GM19467 (cell line): ENCODE measurements at regions not wholly inside any gene's neighbourhood (a gene's known extent, or its start where the extent isn't known, plus 50 kb on each side); places are given as distances from the start of the nearest gene placed in this dataset.

ENCODE experiments used
- ATAC-seq: cut with Tn5 transposase; IDR thresholded peaks from one replicate; pipeline ENCODE4 v1.9.1; 2021; ENCODE audit warnings: mild to moderate bottlenecking, moderate library complexity; ENCODE audit not compliant: unreplicated experiment

DNA sequence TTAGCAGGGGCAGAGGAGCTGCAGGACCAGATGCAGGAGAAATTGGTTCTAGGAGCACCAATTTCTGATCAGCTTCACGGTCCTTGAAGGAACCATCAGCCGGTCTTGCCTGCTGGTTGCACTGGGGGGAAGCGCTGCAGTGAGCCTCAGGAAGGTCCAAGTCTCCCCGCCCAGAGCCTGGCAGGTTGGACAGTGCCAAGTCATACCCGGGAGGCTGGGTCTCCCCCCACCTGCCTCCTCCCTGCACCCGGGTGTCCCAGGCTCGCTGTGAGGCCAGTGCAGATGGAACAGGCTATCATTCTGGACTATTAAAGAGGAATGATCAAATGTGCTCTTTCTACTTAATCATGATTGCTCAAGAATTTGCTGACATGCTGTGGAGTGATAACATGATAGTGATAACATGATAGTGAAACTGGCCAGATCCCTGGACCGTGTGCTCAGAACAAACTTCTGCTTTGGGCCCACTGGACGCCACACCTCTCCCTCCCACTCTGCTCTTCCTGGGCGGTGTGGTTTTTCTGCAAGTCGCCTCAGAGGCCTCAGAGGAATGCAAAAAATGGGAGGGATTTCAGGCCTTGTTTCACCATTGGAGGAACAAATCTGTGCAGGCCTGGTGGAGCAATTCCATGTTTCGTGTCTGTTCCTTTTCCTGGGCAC lies 236.0 kb downstream of the IRF8 start:
- no peak for ATAC-seq

GRCh38 chr16:86137359-86137758 lies 238.4 kb downstream of the IRF8 start:
- ATAC-seq: no peak

- ATAC-seq: no peak
Observed at GRCh38 chr16:86138121-86139085, 239.4 kb downstream of the IRF8 start.

DNA sequence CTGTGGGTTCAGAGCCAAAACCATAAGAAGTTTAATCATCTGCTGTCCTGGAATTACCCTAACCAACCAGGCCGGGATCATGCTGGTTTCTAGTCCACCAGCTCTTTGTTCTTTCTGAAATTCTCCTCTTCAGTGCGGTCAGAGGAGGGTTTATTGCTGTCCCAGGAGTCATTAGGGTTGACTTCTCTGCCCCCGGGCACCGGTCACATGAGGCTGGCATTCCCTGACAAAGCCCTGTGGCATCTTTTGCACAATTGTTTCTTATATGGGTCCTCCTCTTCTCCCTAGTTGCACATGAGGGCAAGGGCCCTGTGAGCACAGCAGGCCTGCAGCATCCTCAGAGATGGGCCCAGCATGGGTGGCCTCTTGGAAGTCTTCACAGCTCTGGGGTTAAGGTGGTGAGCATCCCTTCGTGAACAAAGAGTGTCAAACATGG lies 243.9 kb downstream of the IRF8 start:
- no peak for ATAC-seq

DNA sequence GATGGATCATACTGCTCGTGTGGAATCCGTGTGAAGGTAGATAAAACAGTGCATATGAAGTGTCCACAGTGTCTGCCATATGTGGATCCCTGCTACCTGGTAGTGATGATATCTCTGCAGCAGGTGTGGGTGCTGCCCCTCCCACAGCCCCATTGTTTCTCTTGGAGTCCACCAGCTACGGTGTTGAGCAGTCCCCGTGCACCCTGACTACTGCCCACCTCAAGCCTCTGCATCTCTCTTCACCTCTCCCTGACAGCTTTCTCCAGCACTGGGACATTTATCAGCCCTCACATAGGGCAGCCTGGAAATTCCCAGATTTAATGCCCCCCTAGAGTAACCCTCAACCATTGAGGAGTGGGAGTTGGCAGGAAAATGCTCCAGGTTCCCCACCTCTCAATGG lies 244.7 kb downstream of the IRF8 start:
- ATAC-seq: no peak

DNA sequence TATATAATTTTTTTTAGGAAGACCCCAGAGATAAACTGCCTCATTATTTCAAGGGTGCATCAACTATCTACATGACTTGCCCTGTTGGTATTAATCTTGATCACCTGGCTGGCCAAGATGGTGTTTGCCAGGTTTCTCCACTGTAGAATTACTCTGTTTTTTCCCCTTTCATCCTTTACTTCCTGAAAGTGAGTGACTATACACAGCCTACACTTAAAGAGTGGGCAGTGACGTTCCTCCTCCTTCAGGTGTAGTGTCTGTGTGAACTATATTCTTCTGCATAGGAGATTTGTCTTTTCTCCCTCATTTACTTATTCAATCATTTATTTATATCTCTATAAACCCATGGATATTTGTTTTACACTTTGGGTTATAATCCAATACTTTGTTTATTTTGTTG lies 246.7 kb downstream of the IRF8 start:
- ATAC-seq: no peak

- no peak for ATAC-seq
Observed at GRCh38 chr16:86150641-86151238, 251.8 kb downstream of the IRF8 start.

GRCh38 chr16:86151239-86151851 lies 252.4 kb downstream of the IRF8 start:
- ATAC-seq: no peak

- ATAC-seq: no peak
Observed at GRCh38 chr16:86156155-86156554, 257.2 kb downstream of the IRF8 start.

GRCh38 chr16:86157616-86158247 lies 258.8 kb downstream of the IRF8 start:
- ATAC-seq: no peak

- ATAC-seq: no peak
Observed at GRCh38 chr16:86158688-86159360, 259.9 kb downstream of the IRF8 start.

DNA sequence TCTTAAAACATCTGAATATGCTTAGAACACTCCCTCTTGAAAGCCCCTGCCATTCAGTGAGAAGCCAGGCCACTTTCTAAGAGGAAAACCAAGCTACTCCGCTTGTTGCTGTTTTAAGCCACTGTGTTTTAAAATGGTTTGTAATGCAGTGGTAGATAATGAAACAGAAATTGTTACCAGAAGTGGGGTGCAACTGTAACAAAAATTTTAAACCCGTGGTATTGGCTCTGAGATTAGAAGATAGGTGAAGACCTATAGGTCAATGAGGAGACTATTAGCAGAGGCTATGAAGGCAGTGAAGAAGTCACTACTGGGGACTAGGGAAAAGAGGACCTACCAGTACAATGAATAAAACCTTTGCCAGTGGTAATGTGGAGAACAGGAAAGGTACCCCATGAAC lies 266.5 kb downstream of the IRF8 start:
- ATAC-seq: no peak

DNA sequence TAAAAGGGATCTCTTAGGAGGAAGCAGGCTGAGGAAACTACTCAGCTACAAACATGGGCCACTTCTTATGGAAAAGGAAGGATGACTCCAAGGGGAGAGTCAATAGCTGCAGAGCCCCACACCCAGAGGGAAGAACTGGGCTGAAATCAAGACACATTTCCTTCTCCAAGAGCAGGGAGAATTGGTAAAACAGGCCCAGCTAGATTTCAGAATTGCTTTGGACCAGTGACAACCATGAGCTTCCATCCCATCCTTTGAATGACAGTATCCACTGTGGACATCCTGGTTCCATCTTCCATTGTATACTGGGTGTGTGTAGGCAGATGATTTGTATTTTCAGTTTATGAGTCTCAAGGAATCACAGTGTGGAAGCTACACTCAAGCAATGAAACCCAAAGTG lies 267.5 kb downstream of the IRF8 start:
- no peak for ATAC-seq

DNA sequence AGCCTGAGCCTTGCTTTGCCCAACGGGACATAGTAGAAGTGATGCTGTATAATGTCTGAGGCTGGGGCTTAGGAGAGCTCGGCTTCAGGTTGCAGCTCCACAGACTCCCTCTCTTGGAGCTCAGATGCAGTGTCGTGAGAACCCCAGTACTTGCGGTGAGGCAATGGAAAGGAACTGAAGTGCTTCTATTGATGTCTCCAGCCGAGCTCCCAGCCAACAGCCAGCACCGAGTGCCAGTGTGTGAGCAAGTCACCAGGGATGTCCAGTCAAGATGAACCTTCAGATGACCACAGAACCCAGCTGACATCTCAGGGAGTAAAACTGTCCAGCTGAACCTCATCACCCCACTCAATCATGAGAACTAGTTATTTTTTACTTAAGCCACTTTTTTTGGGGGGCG lies 268.1 kb downstream of the IRF8 start:
- ATAC-seq: no peak

- no peak for ATAC-seq
Observed at GRCh38 chr16:86170720-86171119, 271.8 kb downstream of the IRF8 start.

GRCh38 chr16:86171329-86171728 lies 272.4 kb downstream of the IRF8 start:
- no peak for ATAC-seq

- no peak for ATAC-seq
Observed at GRCh38 chr16:86175816-86176215, 276.9 kb downstream of the IRF8 start.

- no peak for ATAC-seq
Observed at GRCh38 chr16:86176462-86176861, 277.5 kb downstream of the IRF8 start.

GRCh38 chr16:86180244-86180643 lies 281.3 kb downstream of the IRF8 start:
- no peak for ATAC-seq

- no peak for ATAC-seq
Observed at GRCh38 chr16:86180780-86181179, 281.8 kb downstream of the IRF8 start.
